ENCODE measurements at regions not wholly inside any gene's neighbourhood (a gene's known extent, or its start where the extent isn't known, plus 50 kb on each side); places are given as distances from the start of the nearest gene placed in this dataset.
"Not testable (repeated sequence)": the region's sequence is repeated elsewhere in the genome, so short reads cannot be mapped to it uniquely, and the experiment has no call there.

- DNase-seq, result no peak
These were observed 528.1 kb upstream of the DPP6 start for GRCh38 chr7:153524070-153524601.

DNA sequence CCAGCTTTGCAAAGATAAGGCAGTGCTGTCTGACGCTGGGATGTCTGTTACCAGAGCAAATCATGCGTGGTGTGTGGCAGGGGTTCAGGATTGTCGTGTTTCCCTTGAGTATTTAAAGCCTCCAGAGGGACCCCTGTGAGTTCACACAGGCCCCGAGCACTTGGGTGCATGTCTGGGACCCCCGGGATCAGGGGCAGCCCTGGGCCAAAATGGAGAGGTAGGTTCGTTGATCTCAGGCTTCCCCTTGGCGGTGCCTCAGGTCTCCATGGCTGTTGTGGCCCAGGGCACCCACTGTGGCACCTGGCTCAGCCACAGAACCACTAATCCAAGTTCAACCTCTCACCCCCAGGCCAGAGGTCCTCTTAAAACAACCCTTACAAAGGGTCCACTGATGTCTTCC lies 523.1 kb upstream of the DPP6 start:
- no peak for DNase-seq

- DNase-seq, result no peak
These were observed 522.5 kb upstream of the DPP6 start for GRCh38 chr7:153529651-153530165.

GRCh38 chr7:153530441-153530840 lies 521.8 kb upstream of the DPP6 start:
- DNase-seq, result no peak

GRCh38 chr7:153532326-153532725 lies 519.9 kb upstream of the DPP6 start:
- no peak for DNase-seq

DNA sequence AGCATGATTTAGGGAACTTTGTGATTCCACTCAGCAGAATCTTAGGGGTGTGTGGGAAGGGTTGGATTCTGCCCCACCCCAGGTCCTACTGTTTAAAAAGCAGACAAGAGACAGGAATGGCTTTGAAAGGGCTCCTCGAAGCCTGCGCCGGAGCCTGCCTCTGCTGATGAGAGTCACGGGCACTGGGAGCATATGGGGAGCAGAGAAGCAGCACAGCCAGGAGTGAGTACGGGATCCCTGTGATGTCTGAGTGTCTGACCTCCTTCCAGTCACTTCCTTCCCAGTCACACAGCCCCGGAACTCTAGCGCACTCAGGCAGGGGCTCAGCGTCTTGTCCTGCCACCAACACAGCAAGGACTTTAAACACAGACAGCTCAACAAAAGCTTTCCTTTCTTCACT lies 514.9 kb upstream of the DPP6 start:
- DNase-seq, result no peak

DNA sequence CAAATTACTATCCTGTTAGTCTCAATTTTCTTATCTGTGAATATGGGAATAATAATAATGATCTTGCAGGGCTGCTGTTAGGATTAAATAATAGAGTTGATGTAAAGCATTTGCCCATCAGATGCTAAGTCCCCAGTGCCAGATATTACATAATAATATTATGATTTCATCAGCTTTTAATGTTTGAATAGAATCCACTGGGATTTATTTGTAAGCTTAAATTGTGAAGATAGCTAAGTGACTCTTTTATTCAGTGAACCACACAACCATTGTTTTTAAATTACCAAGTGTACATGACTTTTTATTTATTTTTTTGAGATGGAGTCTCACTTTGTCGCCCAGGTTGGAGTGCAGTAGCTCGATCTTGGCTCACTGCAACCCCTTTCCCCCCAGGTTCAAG lies 510.3 kb upstream of the DPP6 start:
- no peak for DNase-seq

DNA sequence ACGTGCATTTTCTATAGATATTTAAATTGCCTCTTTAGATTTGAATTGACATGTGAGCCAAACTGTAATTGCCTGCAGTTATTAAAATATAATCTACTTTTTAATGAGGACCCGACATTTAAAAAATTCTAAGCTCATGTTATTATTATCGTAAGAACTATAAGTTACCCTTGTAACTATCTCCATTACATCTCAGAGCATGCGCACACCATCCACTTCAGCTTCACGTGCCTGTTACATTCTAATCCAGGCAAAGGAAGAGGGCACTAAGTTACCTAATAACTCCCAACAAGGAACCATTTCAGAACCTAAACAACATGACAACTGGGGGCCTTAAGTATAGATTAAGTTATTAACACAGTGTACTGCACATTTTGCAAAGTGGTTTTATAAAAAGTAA lies 509.0 kb upstream of the DPP6 start:
- DNase-seq, result no peak

GRCh38 chr7:153550173-153550572 lies 502.0 kb upstream of the DPP6 start:
- DNase-seq, result no peak

- no peak for DNase-seq
These were observed 487.8 kb upstream of the DPP6 start for GRCh38 chr7:153564391-153564790.

DNA sequence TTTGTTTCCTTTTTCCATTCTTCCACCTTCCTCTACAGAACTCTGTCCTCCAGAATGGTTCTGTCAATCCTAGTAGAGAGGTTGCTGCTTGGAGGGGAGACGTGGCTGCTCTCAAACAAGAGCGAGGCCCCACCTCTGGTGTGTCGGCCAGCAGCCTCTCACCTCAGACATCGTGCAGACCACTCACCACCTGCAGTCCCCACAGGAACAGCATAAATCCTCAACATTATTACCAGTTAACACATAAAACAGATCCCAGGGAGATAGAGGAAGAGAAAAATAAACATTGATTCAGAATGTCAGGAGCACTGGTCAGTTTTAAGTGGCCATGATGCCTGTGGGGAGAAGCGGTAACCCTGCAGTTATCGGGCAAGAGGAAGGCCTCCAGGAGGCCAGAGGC lies 485.9 kb upstream of the DPP6 start:
- DNase-seq, result no peak

DNA sequence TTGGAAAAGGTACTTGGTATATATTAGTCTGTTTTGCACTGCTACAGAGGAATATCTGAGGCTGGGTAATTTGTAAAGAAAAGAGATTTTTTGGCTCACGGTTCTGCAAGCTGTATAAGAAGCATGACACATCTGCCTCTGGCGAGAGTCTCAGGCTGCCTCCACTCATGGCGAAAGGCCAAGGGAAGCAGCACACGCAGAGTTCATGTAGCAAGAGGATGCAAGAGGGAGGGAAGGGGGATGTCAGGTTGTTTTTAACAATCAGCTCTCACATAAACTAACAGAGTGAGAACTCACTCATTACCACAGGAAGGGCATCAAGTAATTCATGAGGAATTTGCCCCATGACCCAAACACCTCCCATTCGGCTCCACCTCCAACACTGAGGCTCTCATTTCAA lies 484.8 kb upstream of the DPP6 start:
- DNase-seq, result peak; percentile 79

- not testable (repeated sequence) for DNase-seq
These were observed 482.7 kb upstream of the DPP6 start for GRCh38 chr7:153569520-153569919.

DNA sequence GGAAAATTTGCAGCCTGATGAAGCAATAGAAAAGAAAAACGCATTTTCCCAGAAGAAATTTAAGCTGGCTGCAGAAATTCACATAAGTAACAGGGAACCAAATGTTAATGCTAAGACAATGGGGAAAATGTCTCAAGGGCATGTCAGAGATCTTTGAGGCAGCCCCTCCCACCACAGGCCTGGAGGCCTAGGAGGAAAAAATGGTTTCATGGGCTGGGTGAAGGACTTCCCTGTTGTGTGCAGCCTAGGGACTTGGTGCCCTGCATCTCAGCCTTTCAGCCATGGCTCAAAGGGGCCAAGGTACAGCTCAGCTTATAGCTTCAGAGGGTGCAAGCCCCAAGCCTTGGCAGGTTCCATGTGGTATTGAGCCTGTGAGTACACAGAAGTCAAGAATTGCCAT lies 476.1 kb upstream of the DPP6 start:
- DNase-seq, result no peak

DNA sequence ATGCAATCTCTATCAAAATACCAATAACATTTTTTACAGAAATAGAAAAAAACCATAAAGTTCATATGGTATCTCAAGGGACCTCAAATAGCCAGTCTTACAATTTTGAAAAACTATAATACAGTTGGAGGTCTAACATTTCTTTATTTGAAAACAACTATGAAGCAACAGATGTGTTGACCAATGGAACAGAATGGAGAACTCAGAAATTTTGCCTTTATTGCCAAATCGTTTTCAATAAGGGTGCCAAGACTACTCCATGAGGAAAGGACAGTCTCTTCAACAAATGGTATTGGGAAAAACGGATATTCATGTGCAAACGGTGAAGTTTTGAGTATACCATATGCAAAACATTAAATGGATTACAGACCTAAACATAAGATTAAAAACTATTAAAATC lies 470.8 kb upstream of the DPP6 start:
- DNase-seq, result peak; percentile 14

GRCh38 chr7:153584132-153584531 lies 468.1 kb upstream of the DPP6 start:
- DNase-seq, result no peak

DNA sequence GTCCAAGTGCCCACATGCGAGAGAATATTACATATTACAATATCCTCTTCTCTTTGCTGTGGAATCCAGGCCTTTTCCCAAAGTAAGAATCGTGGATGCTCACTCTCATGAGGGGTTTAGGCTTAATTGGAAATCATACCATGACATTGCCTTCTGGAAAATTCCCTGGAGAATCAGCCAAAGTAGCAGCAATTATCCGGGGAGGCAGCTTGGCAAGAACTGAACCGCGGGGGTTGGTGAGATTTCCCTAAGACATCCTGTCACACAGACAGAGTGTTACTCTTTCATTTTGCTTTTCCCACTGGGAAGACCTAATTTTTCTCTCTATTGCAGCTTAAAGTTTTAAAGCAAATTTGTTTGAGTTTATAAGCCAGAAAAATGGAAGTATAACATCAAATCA lies 463.6 kb upstream of the DPP6 start:
- DNase-seq, result no peak

DNA sequence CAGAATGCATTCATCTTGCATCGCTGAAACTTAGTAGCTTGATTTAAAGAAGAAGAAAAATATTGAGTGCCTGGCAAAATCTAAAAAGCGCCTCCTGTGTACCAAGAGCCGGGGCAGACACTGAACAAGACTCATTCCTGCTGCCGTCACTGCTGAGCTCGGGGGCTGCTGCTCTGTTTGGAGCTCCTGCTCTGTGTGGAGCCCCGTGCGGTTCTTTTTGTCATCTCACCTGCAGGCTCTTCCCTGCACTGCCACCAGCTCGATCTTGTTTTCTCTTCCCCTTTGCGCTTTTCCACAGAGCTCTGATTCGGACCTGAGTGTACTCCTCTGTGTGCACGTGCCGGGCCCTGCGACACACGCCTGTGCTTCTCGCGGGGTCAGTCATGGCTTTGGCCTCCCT lies 462.1 kb upstream of the DPP6 start:
- DNase-seq, result no peak

DNA sequence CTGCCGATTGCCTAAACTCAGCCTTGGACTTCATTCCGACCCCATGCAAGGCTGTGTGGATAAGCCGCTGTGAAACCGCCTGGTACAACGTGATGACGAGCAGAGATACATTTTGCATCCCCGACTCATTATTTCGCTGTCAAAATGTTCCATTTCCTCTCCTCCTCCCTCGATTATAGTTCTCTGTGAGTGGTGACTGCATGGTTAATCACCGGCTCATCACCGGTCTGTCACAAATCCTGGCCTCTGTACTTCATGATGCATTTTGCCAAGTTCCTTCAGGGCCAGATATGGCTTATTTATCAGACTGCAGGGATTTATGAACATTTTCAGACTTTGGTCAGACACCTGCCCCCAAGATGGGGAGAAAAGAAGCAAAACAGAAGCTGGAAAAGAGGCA lies 461.6 kb upstream of the DPP6 start:
- DNase-seq, result no peak

GRCh38 chr7:153607354-153607753 lies 444.8 kb upstream of the DPP6 start:
- DNase-seq, result no peak

GRCh38 chr7:153616711-153617325 lies 435.4 kb upstream of the DPP6 start:
- DNase-seq, result no peak

DNA sequence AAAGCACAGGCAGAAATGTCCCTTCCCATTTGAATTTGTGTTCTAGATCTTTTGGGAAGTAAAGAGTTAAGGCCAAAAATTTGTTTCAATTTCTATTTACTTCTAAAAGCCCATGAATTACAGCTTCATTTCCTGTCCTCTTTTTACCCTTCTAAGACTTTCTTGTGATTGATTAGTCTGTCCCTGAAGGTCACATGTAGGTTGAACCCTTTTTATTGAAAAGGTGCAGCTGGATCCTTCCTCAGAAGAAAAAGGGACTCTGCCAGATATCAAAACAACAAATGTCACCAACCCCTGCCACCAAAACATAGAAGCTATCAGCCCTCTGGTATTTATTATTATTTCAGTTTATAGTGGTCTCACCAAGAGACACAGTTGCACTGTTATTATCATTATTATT lies 424.9 kb upstream of the DPP6 start:
- DNase-seq, result no peak

GRCh38 chr7:153628406-153628805 lies 423.8 kb upstream of the DPP6 start:
- no peak for DNase-seq

- DNase-seq, result no peak
These were observed 423.4 kb upstream of the DPP6 start for GRCh38 chr7:153628825-153629224.

Data from muscle of arm (tissue), 1 donor.